Hepatocyte (in vitro differentiated cells): ENCODE measurements at regions not wholly inside any gene's neighbourhood (a gene's known extent, or its start where the extent isn't known, plus 50 kb on each side); places are given as distances from the start of the nearest gene placed in this dataset.

Source experiments
- CTCF ChIP-seq: fragments of 200-600 bp; sonication (generic); IDR thresholded peaks from 2 replicates; pipeline ENCODE4 v1.5.1; 2016; ENCODE audit warnings: antibody characterized with exemption, mild to moderate bottlenecking; ENCODE audit not compliant: poor library complexity
- EZH2 ChIP-seq: fragments of 200-600 bp; sonication (generic); IDR thresholded peaks from 2 replicates; pipeline ENCODE4 v1.6.1; 2016; ENCODE audit warnings: antibody characterized with exemption, mild to moderate bottlenecking, borderline replicate concordance

- no peak for TF ChIP-seq EZH2
- no peak for TF ChIP-seq CTCF
Observed at GRCh38 chr5:116938488-116938887, 363.9 kb upstream of the SEMA6A start.
